ENCODE measurements at regions not wholly inside any gene's neighbourhood (a gene's known extent, or its start where the extent isn't known, plus 50 kb on each side); places are given as distances from the start of the nearest gene placed in this dataset.
A peak's percentile ranks its signal among the peaks of the same experiment; 100 is the strongest.
"Not testable (repeated sequence)": the region's sequence is repeated elsewhere in the genome, so short reads cannot be mapped to it uniquely, and the experiment has no call there.

- DNase-seq (ENCODE audit: low read depth) = not testable (repeated sequence)
Measured at GRCh38 chr2:87198422-87198821, 176.8 kb upstream of the PLGLB1 start.

GRCh38 chr2:87199228-87199627 lies 177.6 kb upstream of the PLGLB1 start:
- DNase-seq (ENCODE audit: low read depth) = not testable (repeated sequence)

GRCh38 chr2:87204569-87205147 lies 183.0 kb upstream of the PLGLB1 start:
- DNase-seq (ENCODE audit: low read depth) = not testable (repeated sequence)

GRCh38 chr2:87212938-87213337 lies 191.3 kb upstream of the PLGLB1 start:
- DNase-seq (ENCODE audit: low read depth) = not testable (repeated sequence)

- not testable (repeated sequence) for DNase-seq (ENCODE audit: low read depth)
Measured at GRCh38 chr2:87217005-87217404, 195.4 kb upstream of the PLGLB1 start.

GRCh38 chr2:87217741-87218410 lies 196.2 kb upstream of the PLGLB1 start:
- DNase-seq (ENCODE audit: low read depth) = peak; percentile 65

GRCh38 chr2:87220651-87221050 lies 199.0 kb upstream of the PLGLB1 start:
- not testable (repeated sequence) for DNase-seq (ENCODE audit: low read depth)

- DNase-seq (ENCODE audit: low read depth) = not testable (repeated sequence)
Measured at GRCh38 chr2:87222131-87222530, 200.5 kb upstream of the PLGLB1 start.

- not testable (repeated sequence) for DNase-seq (ENCODE audit: low read depth)
Measured at GRCh38 chr2:87223873-87224272, 202.2 kb upstream of the PLGLB1 start.

- not testable (repeated sequence) for DNase-seq (ENCODE audit: low read depth)
Measured at GRCh38 chr2:87229091-87229689, 207.5 kb upstream of the PLGLB1 start.

GRCh38 chr2:87229964-87230363 lies 208.3 kb upstream of the PLGLB1 start:
- not testable (repeated sequence) for DNase-seq (ENCODE audit: low read depth)

GRCh38 chr2:87235333-87235981 lies 213.8 kb upstream of the PLGLB1 start:
- not testable (repeated sequence) for DNase-seq (ENCODE audit: low read depth)

GRCh38 chr2:87237570-87238336 lies 216.1 kb upstream of the PLGLB1 start:
- peak; percentile 10 for DNase-seq (ENCODE audit: low read depth)

- not testable (repeated sequence) for DNase-seq (ENCODE audit: low read depth)
Measured at GRCh38 chr2:87239558-87240215, 218.0 kb upstream of the PLGLB1 start.

- not testable (repeated sequence) for DNase-seq (ENCODE audit: low read depth)
Measured at GRCh38 chr2:87246066-87246717, 224.5 kb upstream of the PLGLB1 start.

- DNase-seq (ENCODE audit: low read depth) = not testable (repeated sequence)
Measured at GRCh38 chr2:87252046-87252445, 230.4 kb upstream of the PLGLB1 start.

- DNase-seq (ENCODE audit: low read depth) = not testable (repeated sequence)
Measured at GRCh38 chr2:87254562-87254961, 232.9 kb upstream of the PLGLB1 start.

GRCh38 chr2:87255410-87255809 lies 233.8 kb upstream of the PLGLB1 start:
- DNase-seq (ENCODE audit: low read depth) = not testable (repeated sequence)

- DNase-seq (ENCODE audit: low read depth) = not testable (repeated sequence)
Measured at GRCh38 chr2:87258887-87259286, 237.2 kb upstream of the PLGLB1 start.

- not testable (repeated sequence) for DNase-seq (ENCODE audit: low read depth)
Measured at GRCh38 chr2:87262184-87262702, 240.6 kb upstream of the PLGLB1 start.

All from stimulated activated CD4-positive, alpha-beta T cell treated with anti-CD3 and anti-CD28 coated beads, Interleukin-2, amount 100 ng/mL, for 4 hours (primary cell).